NCI-H510A (cell line): ENCODE measurements at regions not wholly inside any gene's neighbourhood (a gene's known extent, or its start where the extent isn't known, plus 50 kb on each side); places are given as distances from the start of the nearest gene placed in this dataset.
"Not testable (repeated sequence)": the region's sequence is repeated elsewhere in the genome, so short reads cannot be mapped to it uniquely, and the experiment has no call there.

Experiments used
- DNase-seq: peaks from one replicate; lab custom pipeline; 2025; lab: John Stamatoyannopoulos, UW

GRCh38 chr3:8143186-8143585 lies 358.4 kb upstream of the LMCD1 start:
- no peak for DNase-seq

- DNase-seq = no peak
Observed at GRCh38 chr3:8145661-8146060, 356.0 kb upstream of the LMCD1 start.

GRCh38 chr3:8147711-8148110 lies 353.9 kb upstream of the LMCD1 start:
- no peak for DNase-seq

GRCh38 chr3:8152821-8153418 lies 348.7 kb upstream of the LMCD1 start:
- no peak for DNase-seq

- no peak for DNase-seq
Observed at GRCh38 chr3:8153800-8154199, 347.8 kb upstream of the LMCD1 start.

GRCh38 chr3:8154617-8155016 lies 347.0 kb upstream of the LMCD1 start:
- no peak for DNase-seq

GRCh38 chr3:8156138-8156537 lies 345.5 kb upstream of the LMCD1 start:
- DNase-seq = no peak

- DNase-seq = no peak
Observed at GRCh38 chr3:8156831-8157230, 344.8 kb upstream of the LMCD1 start.

- no peak for DNase-seq
Observed at GRCh38 chr3:8157640-8158039, 344.0 kb upstream of the LMCD1 start.

GRCh38 chr3:8164145-8164544 lies 337.5 kb upstream of the LMCD1 start:
- DNase-seq = no peak

GRCh38 chr3:8166014-8166413 lies 335.6 kb upstream of the LMCD1 start:
- no peak for DNase-seq

GRCh38 chr3:8170971-8171508 lies 330.6 kb upstream of the LMCD1 start:
- no peak for DNase-seq

- no peak for DNase-seq
Observed at GRCh38 chr3:8173892-8174291, 327.7 kb upstream of the LMCD1 start.

GRCh38 chr3:8176759-8177483 lies 324.7 kb upstream of the LMCD1 start:
- DNase-seq = not testable (repeated sequence)

GRCh38 chr3:8178516-8178915 lies 323.1 kb upstream of the LMCD1 start:
- not testable (repeated sequence) for DNase-seq

- DNase-seq = no peak
Observed at GRCh38 chr3:8182904-8183303, 318.7 kb upstream of the LMCD1 start.

- DNase-seq = no peak
Observed at GRCh38 chr3:8183627-8184026, 318.0 kb upstream of the LMCD1 start.

- DNase-seq = no peak
Observed at GRCh38 chr3:8186213-8186612, 315.4 kb upstream of the LMCD1 start.

GRCh38 chr3:8187996-8188395 lies 313.6 kb upstream of the LMCD1 start:
- no peak for DNase-seq

GRCh38 chr3:8189051-8189450 lies 312.6 kb upstream of the LMCD1 start:
- DNase-seq = no peak

GRCh38 chr3:8191406-8191805 lies 310.2 kb upstream of the LMCD1 start:
- no peak for DNase-seq

- no peak for DNase-seq
Observed at GRCh38 chr3:8197384-8197783, 304.2 kb upstream of the LMCD1 start.

- DNase-seq = no peak
Observed at GRCh38 chr3:8198605-8199004, 303.0 kb upstream of the LMCD1 start.

GRCh38 chr3:8200996-8201395 lies 300.6 kb upstream of the LMCD1 start:
- no peak for DNase-seq
